IMR-90 (cell line): ENCODE measurements at regions not wholly inside any gene's neighbourhood (a gene's known extent, or its start where the extent isn't known, plus 50 kb on each side); places are given as distances from the start of the nearest gene placed in this dataset.

ENCODE experiments used
- BHLHE40 ChIP-seq: fragments of 150-350 bp; IDR thresholded peaks from 2 replicates; pipeline ENCODE4 v1.6.1; 2016; ENCODE audit warnings: mild to moderate bottlenecking, low read depth, low read length
- CEBPB ChIP-seq: IDR thresholded peaks from 2 replicates; pipeline ENCODE4 v1.6.1; 2012; ENCODE audit warnings: low read depth, low read length, improper control_type of control experiment
- CTCF ChIP-seq: conservative IDR thresholded peaks from 2 replicates; pipeline ENCODE4 v1.5.1; 2012; ENCODE audit warnings: mild to moderate bottlenecking, low read depth, low read length, improper control_type of control experiment
- MAZ ChIP-seq: IDR thresholded peaks from 2 replicates; pipeline ENCODE4 v1.6.1; 2012; ENCODE audit warnings: low read depth, mild to moderate bottlenecking, low read length, improper control_type of control experiment, moderate library complexity, borderline replicate concordance
- POLR2A ChIP-seq: IDR thresholded peaks from 2 replicates; pipeline ENCODE4 v1.6.1; 2012; ENCODE audit warnings: mild to moderate bottlenecking, low read depth, low read length
- RAD21 ChIP-seq: IDR thresholded peaks from 2 replicates; pipeline ENCODE4 v1.6.1; 2012; ENCODE audit warnings: low read length, improper control_type of control experiment
- RCOR1 ChIP-seq: IDR thresholded peaks from 2 replicates; pipeline ENCODE4 v1.6.1; 2012; ENCODE audit warnings: mild to moderate bottlenecking, low read length, improper control_type of control experiment; ENCODE audit not compliant: insufficient replicate concordance
- RFX5 ChIP-seq: IDR thresholded peaks from 2 replicates; pipeline ENCODE4 v1.8.0; 2012; ENCODE audit warnings: low read depth, mild to moderate bottlenecking, low read length, moderate library complexity
- TF ChIP-seq, protein P1 (sequence below): fragments of 150-350 bp; IDR thresholded peaks from 2 replicates; pipeline ENCODE4 v1.6.1; 2016; ENCODE audit warnings: low read depth, mild to moderate bottlenecking, low read length, moderate library complexity, borderline replicate concordance
- TF ChIP-seq, protein P2 (sequence below): fragments of 150-350 bp; IDR thresholded peaks from 2 replicates; pipeline ENCODE4 v1.6.1; 2017; ENCODE audit warnings: mild to moderate bottlenecking, antibody characterized with exemption, low read length, low read depth

DNA sequence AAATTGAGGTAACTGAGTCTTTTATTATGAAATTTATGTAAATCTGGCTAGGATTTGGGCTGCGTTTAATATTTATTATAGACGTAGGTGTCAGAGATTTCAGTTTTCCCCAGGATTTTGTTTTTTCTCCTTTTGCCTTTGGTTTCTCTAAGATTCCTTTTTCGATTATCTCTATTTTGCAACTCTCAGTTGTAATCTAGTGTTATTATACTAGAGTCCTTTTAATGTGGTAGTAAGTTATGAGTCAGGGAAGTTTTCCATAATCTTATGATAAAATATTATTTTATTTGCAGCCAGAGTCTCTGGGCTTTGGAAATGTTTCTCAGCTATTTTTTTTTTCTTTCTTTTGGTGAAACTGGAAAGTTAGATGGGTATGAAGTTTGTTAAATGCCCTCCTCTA, 1043.8 kb downstream of the PLA2G4A start:
- TF ChIP-seq CTCF (no peak), CEBPB (no peak), BHLHE40 (no peak), POLR2A (no peak), RAD21 (no peak), MAZ (no peak), RFX5 (no peak), RCOR1 (no peak)
- TF ChIP-seq, protein P1, sequence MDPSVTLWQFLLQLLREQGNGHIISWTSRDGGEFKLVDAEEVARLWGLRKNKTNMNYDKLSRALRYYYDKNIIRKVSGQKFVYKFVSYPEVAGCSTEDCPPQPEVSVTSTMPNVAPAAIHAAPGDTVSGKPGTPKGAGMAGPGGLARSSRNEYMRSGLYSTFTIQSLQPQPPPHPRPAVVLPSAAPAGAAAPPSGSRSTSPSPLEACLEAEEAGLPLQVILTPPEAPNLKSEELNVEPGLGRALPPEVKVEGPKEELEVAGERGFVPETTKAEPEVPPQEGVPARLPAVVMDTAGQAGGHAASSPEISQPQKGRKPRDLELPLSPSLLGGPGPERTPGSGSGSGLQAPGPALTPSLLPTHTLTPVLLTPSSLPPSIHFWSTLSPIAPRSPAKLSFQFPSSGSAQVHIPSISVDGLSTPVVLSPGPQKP, result no peak
- TF ChIP-seq, protein P2, sequence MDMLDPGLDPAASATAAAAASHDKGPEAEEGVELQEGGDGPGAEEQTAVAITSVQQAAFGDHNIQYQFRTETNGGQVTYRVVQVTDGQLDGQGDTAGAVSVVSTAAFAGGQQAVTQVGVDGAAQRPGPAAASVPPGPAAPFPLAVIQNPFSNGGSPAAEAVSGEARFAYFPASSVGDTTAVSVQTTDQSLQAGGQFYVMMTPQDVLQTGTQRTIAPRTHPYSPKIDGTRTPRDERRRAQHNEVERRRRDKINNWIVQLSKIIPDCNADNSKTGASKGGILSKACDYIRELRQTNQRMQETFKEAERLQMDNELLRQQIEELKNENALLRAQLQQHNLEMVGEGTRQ, result no peak
